ENCODE measurements at regions not wholly inside any gene's neighbourhood (a gene's known extent, or its start where the extent isn't known, plus 50 kb on each side); places are given as distances from the start of the nearest gene placed in this dataset.

- DNase-seq (ENCODE audit: low read depth, low spot score), result no peak
- no peak overlapping the region for H3K27ac ChIP-seq
Measured at GRCh38 chr11:119788911-119789560, 60.0 kb upstream of the NECTIN1 start.

DNA sequence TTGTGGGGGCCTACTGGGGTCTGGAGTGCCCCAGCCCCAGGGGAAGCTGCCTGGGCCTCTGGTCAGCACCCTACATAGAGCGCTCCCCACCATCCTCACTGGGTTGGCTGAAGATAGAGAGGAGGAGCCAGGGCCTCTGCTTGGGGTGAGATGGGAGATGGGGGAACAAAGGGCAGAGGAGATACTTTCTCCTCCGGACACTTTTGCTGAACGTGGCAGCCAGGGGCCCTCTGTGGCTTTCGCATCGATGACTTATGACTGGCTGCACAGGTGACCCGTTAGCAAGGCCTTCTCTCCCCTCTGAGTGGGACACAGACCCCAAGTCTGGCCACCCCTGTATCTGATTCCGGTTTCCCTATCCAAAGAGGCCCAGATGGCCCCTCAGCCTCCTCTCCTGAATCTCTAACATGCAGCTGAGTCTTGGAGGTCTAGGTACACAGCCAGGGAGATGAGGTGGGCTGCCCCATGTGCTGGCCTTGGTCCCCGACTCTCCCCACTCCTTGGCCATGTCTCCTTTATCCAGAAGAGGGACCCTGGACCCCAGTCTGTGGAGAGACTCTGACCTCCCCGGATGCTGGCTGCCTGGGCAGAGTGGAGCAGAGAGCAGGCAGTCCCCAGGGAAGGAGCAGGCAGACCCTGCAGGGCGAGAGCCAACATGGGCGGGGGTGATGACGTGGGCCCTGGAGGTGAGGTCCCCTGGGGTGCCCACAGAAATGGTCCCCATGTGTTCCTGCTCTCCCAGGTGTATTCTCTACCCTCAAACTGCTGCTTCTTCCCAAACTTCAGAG is 59.3 kb upstream of the NECTIN1 start:
- DNase-seq (ENCODE audit: low read depth, low spot score), result no peak
- no peak overlapping the region for H3K27ac ChIP-seq

DNA sequence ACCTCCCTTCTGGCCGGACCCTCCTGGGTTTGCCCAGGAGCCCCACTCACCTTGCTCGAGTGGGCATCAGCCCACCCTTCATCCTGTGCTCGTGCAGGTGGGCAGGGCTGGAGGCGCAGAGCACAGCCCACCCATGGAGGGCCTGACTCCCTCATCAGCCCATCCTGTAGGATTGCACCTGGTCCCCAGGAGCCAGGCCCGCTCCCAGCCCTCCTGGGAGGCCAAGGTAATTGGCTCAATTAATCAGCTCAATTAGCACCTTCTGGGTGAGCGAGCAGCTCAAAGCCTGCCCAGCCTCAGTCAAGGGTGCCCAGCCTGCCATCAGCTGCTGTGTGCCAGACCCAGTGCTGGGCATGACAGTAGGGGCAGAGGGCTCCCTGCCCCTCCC is 58.1 kb upstream of the NECTIN1 start:
- no peak for DNase-seq (ENCODE audit: low read depth, low spot score)
- no peak overlapping the region for H3K27ac ChIP-seq

DNA sequence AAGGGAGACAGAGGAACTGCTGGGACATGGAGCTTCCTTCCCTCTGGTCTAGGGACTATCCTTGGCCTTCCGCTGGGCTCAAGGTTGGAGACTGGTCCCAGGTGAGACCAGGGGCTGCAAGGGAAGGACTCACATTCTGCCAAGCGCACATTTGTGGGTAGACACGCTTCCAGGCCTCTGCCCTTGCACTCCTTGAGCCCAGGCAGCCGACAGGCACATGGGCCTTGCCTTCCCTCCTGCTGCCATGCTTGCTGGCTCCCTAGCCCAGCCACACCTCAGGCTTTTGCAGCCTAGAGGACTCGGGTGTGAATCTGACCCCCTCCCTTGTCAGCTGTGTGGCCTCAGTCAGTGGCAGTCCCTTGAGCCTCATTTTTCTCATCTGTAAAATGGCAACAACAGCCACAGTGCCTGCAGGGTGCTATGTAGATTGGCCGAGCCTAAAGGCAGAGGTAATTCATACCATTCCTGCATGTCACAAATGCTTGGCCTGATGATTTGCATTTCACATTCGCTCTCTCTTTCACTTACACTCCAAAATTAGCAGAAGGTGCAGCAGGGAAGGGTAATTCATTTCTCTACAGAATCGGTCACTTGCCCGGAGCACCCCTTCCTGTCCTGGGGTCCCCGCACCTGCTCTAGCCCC is 57.6 kb upstream of the NECTIN1 start:
- no peak for DNase-seq (ENCODE audit: low read depth, low spot score)
- H3K27ac ChIP-seq, result no peak overlapping the region

- no peak for DNase-seq (ENCODE audit: low read depth, low spot score)
- H3K27ac ChIP-seq, result no peak overlapping the region
Measured at GRCh38 chr11:119785131-119785530, 56.1 kb upstream of the NECTIN1 start.

GRCh38 chr11:119784421-119784820 is 55.4 kb upstream of the NECTIN1 start:
- no peak for DNase-seq (ENCODE audit: low read depth, low spot score)
- no peak overlapping the region for H3K27ac ChIP-seq

- DNase-seq (ENCODE audit: low read depth, low spot score), result no peak
Measured at GRCh38 chr11:119783466-119784400, 54.7 kb upstream of the NECTIN1 start.

GRCh38 chr11:119782739-119783072 is 53.7 kb upstream of the NECTIN1 start:
- H3K27ac ChIP-seq, result no peak overlapping the region
- DNase-seq (ENCODE audit: low read depth, low spot score), result no peak

More at GRCh38 chr11:119783466-119784400, 54.7 kb upstream of the NECTIN1 start:
- H3K27ac ChIP-seq, result no peak overlapping the region

DNA sequence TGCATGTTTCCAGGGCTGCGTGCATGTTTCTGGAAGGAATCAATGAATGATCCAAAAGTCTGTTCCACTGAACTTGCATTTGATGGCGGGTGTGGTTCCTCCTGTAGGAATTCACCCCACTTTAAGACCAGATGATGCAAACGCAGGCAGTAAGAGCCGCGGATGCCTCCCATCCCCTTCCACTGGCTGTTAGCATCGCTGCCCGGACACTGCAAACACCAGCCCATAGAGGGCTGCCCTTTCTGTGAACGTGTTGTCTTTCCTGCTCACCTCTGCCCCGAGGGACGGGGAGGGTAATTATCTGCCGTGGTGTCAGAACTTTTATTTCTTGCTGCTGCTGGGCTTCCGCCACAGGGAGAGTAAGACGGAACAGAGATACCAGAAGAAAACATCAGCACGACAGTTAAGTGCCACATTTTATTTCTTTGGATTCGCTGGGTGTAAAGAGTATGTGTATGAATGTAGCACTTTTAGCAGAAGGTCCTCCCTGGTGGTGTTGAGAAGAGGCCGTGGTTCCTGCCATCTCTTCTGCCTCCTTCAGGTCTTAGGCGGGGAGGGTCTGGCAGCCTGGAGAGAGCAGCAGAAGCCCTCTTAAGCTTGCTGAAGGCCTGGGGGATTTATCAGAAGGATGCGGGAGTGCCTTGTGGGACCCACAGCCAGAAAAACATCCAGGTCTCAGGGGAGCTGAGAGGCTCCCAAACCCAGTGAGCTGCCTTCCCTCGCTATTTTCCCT is 53.2 kb upstream of the NECTIN1 start:
- no peak for DNase-seq (ENCODE audit: low read depth, low spot score)
- H3K27ac ChIP-seq, result no peak overlapping the region

DNA sequence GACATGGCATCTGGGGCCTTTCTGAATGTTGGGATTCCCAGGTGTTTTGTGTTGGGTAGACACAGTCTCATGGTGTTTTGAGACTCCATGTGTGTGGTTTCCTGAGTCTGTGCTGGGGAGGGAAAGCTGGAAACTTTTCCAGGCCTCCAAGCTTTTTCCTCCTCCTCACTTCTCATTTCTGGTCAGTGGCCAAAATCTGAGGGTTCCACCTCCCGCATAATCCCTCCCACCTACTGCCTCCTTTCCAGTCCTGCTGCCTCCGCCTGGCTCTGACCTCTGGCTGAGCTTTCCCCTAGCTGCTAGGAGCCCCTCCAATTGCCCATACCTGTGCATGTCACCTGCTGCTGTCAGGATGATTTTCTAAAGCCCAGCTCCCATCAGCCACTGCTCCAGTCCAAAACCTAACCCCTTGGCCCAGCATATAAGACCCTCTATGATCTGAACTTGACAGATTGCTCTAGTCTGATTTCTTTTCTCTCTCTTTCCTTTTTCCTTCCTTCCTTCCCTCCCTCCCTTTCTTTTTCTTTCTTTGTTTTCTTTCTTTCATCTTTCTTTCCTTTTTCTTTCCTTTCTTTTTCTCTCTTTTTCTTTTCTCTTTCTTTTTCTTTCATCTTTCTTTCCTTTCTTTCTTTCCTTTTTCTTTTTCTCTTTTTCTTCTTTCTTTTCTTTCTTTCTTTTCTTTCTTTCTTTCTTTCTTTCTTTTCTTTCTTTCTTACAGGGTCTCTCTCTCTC is 51.4 kb upstream of the NECTIN1 start:
- no peak for DNase-seq (ENCODE audit: low read depth, low spot score)
- no peak overlapping the region for H3K27ac ChIP-seq

- H3K27ac ChIP-seq, result no peak overlapping the region
- DNase-seq (ENCODE audit: low read depth, low spot score), result no peak
Measured at GRCh38 chr11:119779195-119780071, 50.4 kb upstream of the NECTIN1 start.

Measured in epithelial cell of prostate (primary cell).